T47D (cell line): ENCODE measurements at regions not wholly inside any gene's neighbourhood (a gene's known extent, or its start where the extent isn't known, plus 50 kb on each side); places are given as distances from the start of the nearest gene placed in this dataset.
A peak's percentile ranks its signal among the peaks of the same experiment; 100 is the strongest.

Experiments
- DNase-seq, 2 experiments: peaks; one replicate each; pipeline versions ENCODE4 v3.0.0 to v3.0.0-alpha.2; 2011 to 2012; ENCODE audit warnings: low read depth in 1 of 2, low spot score in 1 of 2
- JUND ChIP-seq: IDR thresholded peaks from 2 replicates; pipeline ENCODE4 v1.6.1; 2012; ENCODE audit warnings: low read depth
- in situ Hi-C: cut with HindIII; loops from 2 replicates; pipeline ENCODE4 v1.10.0; 2016; ENCODE audit warnings: low sequenced_read_pairs, low pct_unique_long_range_greater_than_20kb

- no peak for DNase-seq
- TF ChIP-seq JUND = no peak
- in situ Hi-C loops = no loop called here
These were observed 78.1 kb downstream of the ASB9 start for GRCh38 chrX:15191830-15192229.

GRCh38 chrX:15188039-15188438 is 81.8 kb downstream of the ASB9 start:
- DNase-seq = peak in 1 of 2 experiments; percentile 1
- TF ChIP-seq JUND = no peak
- in situ Hi-C loops = no loop called here

- no peak for DNase-seq
- no peak for TF ChIP-seq JUND
- in situ Hi-C loops = no loop called here
These were observed 92.6 kb downstream of the ASB9 start for GRCh38 chrX:15177316-15177715.

- in situ Hi-C loops = no loop called here
- no peak for DNase-seq
- TF ChIP-seq JUND = no peak
These were observed 96.5 kb downstream of the ASB9 start for GRCh38 chrX:15173411-15173810.

- DNase-seq = no peak
- no peak for TF ChIP-seq JUND
- in situ Hi-C loops = no loop called here
These were observed 99.0 kb downstream of the ASB9 start for GRCh38 chrX:15170927-15171326.

GRCh38 chrX:15167826-15168225 is 102.1 kb downstream of the ASB9 start:
- TF ChIP-seq JUND = no peak
- DNase-seq = no peak
- in situ Hi-C loops = no loop called here

- in situ Hi-C loops = no loop called here
- DNase-seq = no peak
- no peak for TF ChIP-seq JUND
These were observed 104.1 kb downstream of the ASB9 start for GRCh38 chrX:15165832-15166231.

GRCh38 chrX:15163131-15163530 is 106.8 kb downstream of the ASB9 start:
- no peak for DNase-seq
- in situ Hi-C loops = no loop called here
- no peak for TF ChIP-seq JUND

- TF ChIP-seq JUND = no peak
- in situ Hi-C loops = no loop called here
These were observed 109.3 kb downstream of the ASB9 start for GRCh38 chrX:15160558-15161095.

GRCh38 chrX:15158736-15159406 is 111.0 kb downstream of the ASB9 start:
- no peak for DNase-seq
- TF ChIP-seq JUND = no peak
- in situ Hi-C loops = no loop called here

More at GRCh38 chrX:15160558-15161095, 109.3 kb downstream of the ASB9 start:
- DNase-seq = no peak

GRCh38 chrX:15158350-15158735 is 111.5 kb downstream of the ASB9 start:
- in situ Hi-C loops = no loop called here
- no peak for DNase-seq
- no peak for TF ChIP-seq JUND

- in situ Hi-C loops = no loop called here
- no peak for DNase-seq
- no peak for TF ChIP-seq JUND
These were observed 112.3 kb downstream of the ASB9 start for GRCh38 chrX:15157624-15158023.

GRCh38 chrX:15151267-15152186 is 118.4 kb downstream of the ASB9 start:
- in situ Hi-C loops = no loop called here
- TF ChIP-seq JUND = no peak
- no peak for DNase-seq
